T-helper 1 cell treated with Interleukin-12 subunit alpha and Interleukin-12 subunit beta and Interleukin-4 antibody, amounts not matched to agents 30 μg/mL and 1 μg/mL, for 36 hours (primary cell): ENCODE measurements at regions not wholly inside any gene's neighbourhood (a gene's known extent, or its start where the extent isn't known, plus 50 kb on each side); places are given as distances from the start of the nearest gene placed in this dataset.

Experiments used
- H3K27ac Mint-ChIP-seq: one replicate; pipeline ENCODE4 v1.8.0; 2021; ENCODE audit warnings: mild to moderate bottlenecking, mixed read lengths
- H3K27me3 Mint-ChIP-seq: one replicate; pipeline ENCODE4 v1.8.0; 2021; ENCODE audit warnings: low read depth, mixed read lengths
- H3K36me3 Mint-ChIP-seq: one replicate; pipeline ENCODE4 v1.8.0; 2021; ENCODE audit warnings: low read depth, mixed read lengths
- H3K4me1 Mint-ChIP-seq: one replicate; pipeline ENCODE4 v1.8.0; 2021; ENCODE audit warnings: low read depth, mixed read lengths
- H3K4me3 Mint-ChIP-seq: one replicate; pipeline ENCODE4 v1.8.0; 2021; ENCODE audit warnings: mild to moderate bottlenecking, moderate library complexity, mixed read lengths
- H3K9me3 Mint-ChIP-seq: one replicate; pipeline ENCODE4 v1.8.0; 2021; ENCODE audit warnings: mixed read lengths

DNA sequence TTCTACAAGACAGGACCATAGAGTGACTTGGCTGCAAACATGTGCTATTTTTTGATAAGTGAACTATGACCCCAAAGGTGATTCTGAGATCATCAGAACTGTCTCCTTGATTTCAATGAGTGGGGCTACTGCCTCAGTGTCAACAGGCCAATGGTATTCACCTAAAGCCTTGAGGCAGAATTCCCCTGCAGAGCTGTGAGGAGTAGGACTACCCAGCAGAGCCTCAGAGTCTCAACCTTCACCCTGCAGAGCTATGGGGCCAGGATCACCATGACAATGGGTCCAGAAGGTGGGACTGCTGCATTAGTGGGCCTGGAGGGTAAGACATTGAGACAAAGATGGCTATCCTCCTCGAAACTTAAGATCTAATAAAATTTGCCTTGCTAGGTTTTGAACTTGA is 1668.2 kb upstream of the SLC39A10 start:
- Mint-ChIP-seq H3K4me3 (no peak overlapping the region), H3K36me3 (no peaks in the 10 kb centered on the region), H3K27ac (no peak overlapping the region), H3K4me1 (no peaks in the 10 kb centered on the region), H3K9me3 (no peaks in the 10 kb centered on the region), H3K27me3 (no peaks in the 10 kb centered on the region)

DNA sequence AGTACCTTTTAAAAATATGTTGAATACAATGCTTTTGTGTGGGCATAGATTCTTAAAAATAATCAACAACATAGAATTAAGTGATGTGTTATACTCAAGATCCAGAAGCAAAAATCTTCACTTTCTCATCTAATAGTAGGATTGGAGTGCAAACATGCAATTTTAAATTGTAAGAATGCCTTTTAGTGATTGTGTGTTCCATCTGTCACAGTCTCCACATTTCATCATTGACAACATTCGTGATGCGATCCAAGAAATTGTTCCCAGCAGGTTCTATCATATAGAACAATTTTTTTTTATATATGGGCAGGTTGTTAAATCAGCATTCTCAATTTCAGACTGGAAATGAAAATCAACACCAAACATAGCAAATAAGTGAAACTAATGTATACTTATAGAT is 1671.8 kb upstream of the SLC39A10 start:
- Mint-ChIP-seq H3K27me3 (no peaks in the 10 kb centered on the region), H3K4me3 (no peak overlapping the region), H3K27ac (no peak overlapping the region), H3K36me3 (no peaks in the 10 kb centered on the region), H3K9me3 (no peaks in the 10 kb centered on the region), H3K4me1 (no peaks in the 10 kb centered on the region)

DNA sequence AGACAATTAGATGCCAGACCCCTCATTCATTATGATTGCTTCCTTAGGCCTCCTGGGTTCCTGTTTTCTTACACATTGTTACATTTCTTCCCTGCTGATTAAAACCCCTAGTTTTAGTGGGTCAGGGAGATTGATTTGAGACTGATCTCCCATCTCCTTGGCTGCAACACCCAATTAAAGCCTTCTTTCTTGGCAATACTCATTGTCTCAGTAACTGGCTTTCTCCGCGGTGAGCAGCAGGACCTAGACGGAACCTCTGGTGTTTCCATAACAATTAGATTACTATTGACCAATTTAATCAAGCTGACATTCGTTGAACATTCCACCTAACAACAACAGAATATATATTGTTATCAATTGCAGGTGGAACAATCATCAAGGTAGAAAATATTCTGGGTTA is 1676.4 kb upstream of the SLC39A10 start:
- Mint-ChIP-seq H3K9me3 (no peaks in the 10 kb centered on the region), H3K36me3 (no peaks in the 10 kb centered on the region), H3K27me3 (no peaks in the 10 kb centered on the region), H3K4me1 (no peaks in the 10 kb centered on the region), H3K27ac (no peak overlapping the region), H3K4me3 (no peak overlapping the region)

DNA sequence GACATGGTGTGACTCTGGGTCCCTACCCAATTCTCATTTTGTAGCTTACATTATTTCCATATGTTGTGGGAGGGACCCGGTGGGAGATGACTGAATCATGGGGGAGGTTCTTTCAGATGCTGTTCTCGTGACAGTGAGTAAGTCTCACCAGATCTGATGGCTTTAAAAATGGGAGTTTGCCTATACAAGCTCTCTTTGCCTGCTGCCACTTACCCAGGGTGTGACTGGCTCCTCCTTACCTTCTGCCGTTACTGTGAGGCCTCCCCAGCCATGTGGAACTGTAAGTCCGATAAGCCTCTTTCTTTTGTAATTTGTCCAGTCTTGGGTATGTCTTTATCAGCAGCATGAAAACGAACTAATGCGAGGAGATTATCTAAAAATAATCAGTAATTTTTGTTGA is 1683.2 kb upstream of the SLC39A10 start:
- Mint-ChIP-seq H3K36me3 (no peaks in the 10 kb centered on the region), H3K4me1 (no peaks in the 10 kb centered on the region), H3K9me3 (no peaks in the 10 kb centered on the region)

DNA sequence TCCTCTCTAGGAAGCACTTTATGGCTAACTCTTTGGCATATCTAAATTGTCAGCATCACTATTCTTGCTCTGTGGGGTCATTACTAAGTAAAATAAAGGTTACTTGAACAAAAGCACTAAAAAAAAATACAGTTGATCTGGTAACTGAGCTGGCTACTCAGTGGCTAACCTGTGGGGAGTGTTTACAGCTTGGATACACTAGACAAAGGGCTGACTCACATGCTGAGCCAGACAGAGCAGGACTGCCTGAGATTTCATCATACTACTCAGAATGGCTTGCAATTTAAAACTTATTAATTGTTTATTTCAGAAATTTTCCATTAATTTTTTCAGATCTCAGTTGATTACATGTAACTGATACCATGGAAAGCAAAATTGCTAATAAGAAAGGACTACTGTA is 1690.4 kb upstream of the SLC39A10 start:
- Mint-ChIP-seq H3K4me1 (no peaks in the 10 kb centered on the region), H3K27ac (no peak overlapping the region)

More for the DNA sequence above, 1683.2 kb upstream of the SLC39A10 start:
- Mint-ChIP-seq H3K27me3 (no peaks in the 10 kb centered on the region), H3K4me3 (no peak overlapping the region), H3K27ac (no peak overlapping the region)

DNA sequence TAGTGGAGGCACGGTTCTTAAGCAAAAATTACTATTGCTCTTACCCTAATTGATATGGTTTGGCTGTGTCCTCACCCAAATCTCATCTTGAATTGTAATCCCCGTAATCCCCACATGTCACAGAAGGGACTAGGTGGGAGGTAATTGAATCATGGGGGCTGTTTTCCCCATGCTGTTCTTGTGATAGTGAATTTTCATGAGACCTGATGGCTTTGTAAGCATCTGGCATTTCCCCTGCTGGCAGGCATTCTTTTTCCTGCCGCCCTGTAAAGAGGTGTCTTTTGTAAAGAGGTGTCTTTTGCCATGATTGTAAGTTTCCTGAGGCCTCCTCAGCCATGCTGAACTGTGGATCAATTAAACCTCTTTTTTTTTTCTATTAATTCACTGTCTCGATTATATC is 1691.8 kb upstream of the SLC39A10 start:
- Mint-ChIP-seq H3K9me3 (no peaks in the 10 kb centered on the region), H3K36me3 (no peaks in the 10 kb centered on the region), H3K27me3 (no peaks in the 10 kb centered on the region), H3K4me1 (no peaks in the 10 kb centered on the region), H3K4me3 (no peak overlapping the region), H3K27ac (no peak overlapping the region)

More for the DNA sequence above, 1690.4 kb upstream of the SLC39A10 start:
- Mint-ChIP-seq H3K9me3 (no peaks in the 10 kb centered on the region), H3K36me3 (no peaks in the 10 kb centered on the region), H3K27me3 (no peaks in the 10 kb centered on the region), H3K4me3 (no peak overlapping the region)

DNA sequence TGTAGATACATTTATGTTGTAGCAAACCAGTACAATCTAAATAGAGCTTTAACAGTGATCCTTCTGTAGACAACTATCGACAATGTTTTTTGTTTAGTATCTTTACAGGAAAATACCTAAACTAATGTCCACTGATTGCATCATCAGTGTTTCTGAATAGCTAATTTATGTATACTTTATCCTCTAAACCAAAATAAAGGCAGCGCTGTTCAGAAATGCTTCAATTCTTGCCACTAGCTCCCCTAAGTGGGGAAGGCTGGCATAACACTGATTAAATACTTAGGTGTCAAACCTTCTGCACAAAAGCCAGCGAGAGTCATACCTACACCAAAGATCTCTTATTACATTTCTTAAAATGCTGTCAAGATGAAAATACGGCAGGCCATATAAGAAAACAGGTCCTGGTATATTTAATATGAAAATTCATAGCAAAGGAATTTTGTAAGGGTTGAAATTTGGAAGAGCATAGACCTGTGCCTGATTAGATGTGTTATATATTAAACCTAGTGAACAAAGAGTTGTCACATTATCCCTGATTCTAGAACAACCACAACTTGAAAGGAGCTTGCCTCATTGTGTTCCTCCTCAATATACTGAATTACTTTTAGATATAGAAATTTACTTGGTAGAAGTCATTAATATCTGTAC is 1693.4 kb upstream of the SLC39A10 start:
- Mint-ChIP-seq H3K4me3 (no peak overlapping the region), H3K27me3 (no peaks in the 10 kb centered on the region), H3K9me3 (no peaks in the 10 kb centered on the region), H3K4me1 (no peaks in the 10 kb centered on the region), H3K36me3 (no peaks in the 10 kb centered on the region), H3K27ac (no peak overlapping the region)

DNA sequence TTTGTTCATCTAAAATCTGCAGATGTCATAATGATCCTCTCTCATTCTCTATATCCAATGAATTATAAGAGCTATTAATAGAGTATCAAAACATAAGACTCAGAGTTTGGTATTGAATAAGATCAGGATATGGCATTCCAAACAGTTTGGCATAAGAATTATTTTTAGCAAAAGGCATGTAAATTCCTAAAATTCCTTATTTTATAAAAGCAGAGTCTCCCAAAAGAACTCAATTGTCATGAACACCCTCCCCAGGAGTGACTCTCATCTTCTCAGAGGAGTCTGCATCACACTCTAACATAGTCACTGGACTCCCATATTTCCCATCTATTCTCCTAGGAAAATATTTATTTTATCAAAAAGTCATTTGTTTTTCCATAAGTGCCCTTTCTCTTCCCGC is 1710.2 kb upstream of the SLC39A10 start:
- no peak overlapping the region for H3K27ac Mint-ChIP-seq
- H3K4me3 Mint-ChIP-seq: no peak overlapping the region
- H3K27me3 Mint-ChIP-seq: no peaks in the 10 kb centered on the region
- no peaks in the 10 kb centered on the region for H3K36me3 Mint-ChIP-seq
- H3K9me3 Mint-ChIP-seq: no peaks in the 10 kb centered on the region
- H3K4me1 Mint-ChIP-seq: no peaks in the 10 kb centered on the region

DNA sequence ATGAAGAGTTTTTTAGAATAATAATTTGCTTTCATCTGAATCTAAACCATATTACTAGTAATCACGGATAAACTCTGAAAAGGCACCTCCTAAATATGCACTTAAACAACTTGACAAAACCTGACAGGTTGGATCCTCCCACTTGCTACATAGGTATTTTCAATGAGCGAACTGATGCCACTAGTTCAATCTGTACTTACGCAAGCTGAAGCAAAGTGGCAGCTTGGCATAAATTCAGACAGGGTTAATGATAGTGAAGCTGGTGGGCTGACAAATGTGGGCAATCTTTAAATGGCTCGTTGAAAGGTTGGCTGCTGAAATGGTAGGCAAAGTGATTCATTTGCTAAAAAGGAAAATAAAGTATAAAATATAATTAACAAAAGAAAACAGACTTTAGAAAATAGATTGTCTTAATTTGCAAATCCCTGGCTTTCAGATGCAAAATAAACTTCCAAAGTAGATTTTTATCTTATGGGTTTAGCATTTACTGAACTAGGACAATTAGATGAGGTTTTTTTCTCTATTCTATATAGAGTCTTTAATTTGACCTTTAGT is 1713.5 kb upstream of the SLC39A10 start:
- Mint-ChIP-seq H3K27me3 (no peaks in the 10 kb centered on the region), H3K9me3 (no peaks in the 10 kb centered on the region), H3K4me3 (no peak overlapping the region), H3K36me3 (no peaks in the 10 kb centered on the region), H3K4me1 (no peaks in the 10 kb centered on the region), H3K27ac (no peak overlapping the region)

DNA sequence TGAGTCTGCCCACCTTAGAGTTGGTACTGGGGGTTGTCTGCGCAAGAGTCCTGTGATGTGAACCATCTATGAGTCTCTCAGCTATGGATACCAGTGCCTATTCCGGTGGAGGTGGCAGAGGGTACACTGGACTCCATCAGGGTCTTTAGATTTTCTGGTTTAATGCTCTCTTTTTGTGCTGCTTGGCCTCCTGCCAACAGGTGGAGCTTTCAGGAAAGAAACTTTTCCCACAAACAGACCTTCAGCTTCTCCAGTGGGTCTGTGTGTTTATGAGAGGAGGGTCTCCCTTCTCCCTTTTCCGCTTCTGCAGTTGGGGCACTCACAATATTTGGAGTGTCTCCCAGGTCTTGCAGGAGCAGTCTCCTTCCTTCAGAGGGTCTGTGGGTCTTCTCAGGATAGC is 1721.9 kb upstream of the SLC39A10 start:
- Mint-ChIP-seq H3K4me1 (no peaks in the 10 kb centered on the region), H3K27me3 (no peaks in the 10 kb centered on the region), H3K9me3 (no peaks in the 10 kb centered on the region), H3K27ac (no peak overlapping the region), H3K4me3 (no peak overlapping the region), H3K36me3 (no peaks in the 10 kb centered on the region)

DNA sequence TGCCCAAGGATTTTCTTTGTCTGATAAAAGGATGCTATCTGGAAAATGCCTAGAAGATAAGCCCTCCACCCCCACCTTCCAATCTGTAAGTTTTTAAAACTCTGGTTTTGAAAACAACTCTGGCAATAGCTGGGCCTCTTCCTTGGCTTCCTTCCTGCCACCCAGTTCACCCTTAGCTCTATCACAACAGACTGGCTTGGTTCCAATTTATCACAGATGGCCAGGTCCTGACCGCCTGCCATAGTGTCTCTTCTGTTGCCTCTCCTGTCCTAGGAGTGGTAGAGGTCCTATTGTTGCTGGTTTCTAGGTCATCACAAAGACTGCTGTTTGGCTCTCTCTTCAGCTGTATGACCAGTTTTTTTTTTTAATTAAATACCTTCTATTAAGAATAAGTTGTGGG is 1727.9 kb upstream of the SLC39A10 start:
- H3K9me3 Mint-ChIP-seq: no peaks in the 10 kb centered on the region
- no peaks in the 10 kb centered on the region for H3K4me1 Mint-ChIP-seq
- H3K36me3 Mint-ChIP-seq: no peaks in the 10 kb centered on the region
- H3K4me3 Mint-ChIP-seq: no peak overlapping the region
- H3K27me3 Mint-ChIP-seq: no peaks in the 10 kb centered on the region
- H3K27ac Mint-ChIP-seq: no peak overlapping the region

DNA sequence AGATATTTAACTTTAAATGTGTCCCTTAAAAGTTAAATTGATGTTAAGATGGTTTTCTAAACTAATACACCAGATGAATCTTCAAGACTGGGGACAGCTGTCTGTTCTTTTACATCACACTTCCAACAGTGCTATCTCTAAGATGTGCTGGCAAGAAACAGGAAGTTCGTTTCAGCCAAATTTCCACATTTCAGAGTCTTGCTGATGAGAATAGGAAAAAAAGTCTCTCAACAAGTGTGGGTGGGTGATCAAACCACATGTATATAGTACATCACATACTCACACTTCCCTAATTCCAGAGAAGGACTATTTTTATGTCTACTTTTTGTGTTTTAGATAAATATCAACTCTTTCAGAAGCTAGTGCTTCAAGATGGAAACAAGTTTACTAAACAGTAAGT is 1712.8 kb upstream of the TMEFF2 start:
- Mint-ChIP-seq H3K4me1 (no peaks in the 10 kb centered on the region), H3K9me3 (no peaks in the 10 kb centered on the region), H3K27me3 (no peaks in the 10 kb centered on the region), H3K4me3 (no peak overlapping the region), H3K27ac (no peak overlapping the region), H3K36me3 (no peaks in the 10 kb centered on the region)

DNA sequence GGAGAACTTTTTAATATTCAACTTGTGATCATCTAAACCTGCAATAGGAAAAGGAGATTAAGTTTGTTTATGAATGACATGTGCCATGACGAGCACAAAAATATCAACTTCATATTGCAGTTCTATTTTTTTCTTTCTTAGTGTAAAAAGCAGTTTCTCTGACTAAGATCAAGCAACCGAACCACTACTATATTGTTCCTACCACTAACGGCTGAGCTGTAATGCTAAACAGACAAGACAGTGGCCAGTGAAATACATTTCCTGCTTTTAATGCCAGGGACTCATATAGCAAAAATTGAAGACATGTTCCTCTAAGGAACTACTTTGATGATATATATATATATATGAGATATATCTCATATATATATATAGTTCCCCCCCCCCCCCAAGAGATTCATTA is 1705.6 kb upstream of the TMEFF2 start:
- Mint-ChIP-seq H3K27ac (no peak overlapping the region), H3K4me1 (no peaks in the 10 kb centered on the region), H3K4me3 (no peak overlapping the region), H3K36me3 (no peaks in the 10 kb centered on the region), H3K27me3 (no peaks in the 10 kb centered on the region), H3K9me3 (no peaks in the 10 kb centered on the region)

DNA sequence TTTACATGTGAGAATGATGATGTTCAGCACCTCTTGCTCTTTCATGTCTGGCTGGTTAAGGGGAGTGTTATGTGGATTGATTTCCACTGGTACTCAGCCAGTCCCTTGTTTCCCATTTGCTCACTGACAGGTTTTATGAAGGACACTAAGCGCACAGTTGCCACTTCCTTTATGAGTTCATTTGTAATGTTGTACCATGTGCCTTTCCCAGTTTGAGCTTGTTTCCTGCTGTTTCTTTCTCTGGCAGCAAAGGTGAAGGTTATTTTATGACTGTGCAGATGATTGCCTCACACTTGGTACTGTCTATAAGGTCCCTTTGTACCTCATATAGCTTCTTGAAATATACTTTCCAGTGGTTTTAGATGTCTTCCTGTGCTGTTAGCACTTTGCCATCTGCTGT is 1700.5 kb upstream of the TMEFF2 start:
- Mint-ChIP-seq H3K27ac (no peak overlapping the region), H3K4me3 (no peak overlapping the region), H3K9me3 (no peaks in the 10 kb centered on the region), H3K36me3 (no peaks in the 10 kb centered on the region), H3K4me1 (peaks cover 1% of the 10 kb centered on the region), H3K27me3 (no peaks in the 10 kb centered on the region)

DNA sequence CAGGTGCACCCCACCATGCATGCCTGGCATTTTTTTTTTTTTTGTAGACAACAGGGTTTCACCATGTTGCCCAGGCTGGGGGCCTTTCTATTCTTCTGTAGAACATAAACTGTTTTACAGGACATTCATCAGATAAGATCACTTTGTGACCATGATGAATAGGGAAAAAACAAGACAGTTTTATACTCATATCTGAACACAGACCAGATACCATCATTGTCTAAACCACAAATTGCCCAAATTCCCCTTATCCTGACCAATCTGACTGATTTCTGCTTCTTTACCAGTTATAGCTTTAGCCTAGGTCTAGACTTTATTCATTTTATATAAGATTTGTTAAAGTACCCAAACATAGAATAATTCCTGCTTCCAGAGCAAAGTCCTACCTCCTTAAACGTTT is 1699.3 kb upstream of the TMEFF2 start:
- Mint-ChIP-seq H3K4me3 (no peak overlapping the region), H3K27me3 (no peaks in the 10 kb centered on the region), H3K4me1 (peaks cover 1% of the 10 kb centered on the region), H3K9me3 (no peaks in the 10 kb centered on the region), H3K27ac (no peak overlapping the region), H3K36me3 (no peaks in the 10 kb centered on the region)

DNA sequence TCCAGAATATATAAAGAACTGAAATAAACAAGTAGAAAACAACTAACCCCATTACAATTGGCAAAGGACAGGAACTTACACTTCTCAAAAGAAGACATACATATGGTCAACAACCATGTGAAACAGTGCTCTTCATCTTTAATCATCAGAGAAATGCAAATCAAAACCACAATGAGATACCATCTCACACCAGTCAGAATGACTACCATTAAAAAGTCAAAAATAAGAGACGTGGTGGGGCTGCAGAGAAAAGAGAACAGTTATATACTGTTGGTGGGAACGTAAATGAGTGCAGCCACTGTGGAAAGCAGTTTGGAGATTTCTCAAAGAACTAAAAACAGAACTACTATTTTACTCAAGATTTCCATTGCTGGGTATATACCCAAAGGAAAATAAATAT is 1696.3 kb upstream of the TMEFF2 start:
- H3K27me3 Mint-ChIP-seq: no peaks in the 10 kb centered on the region
- no peaks in the 10 kb centered on the region for H3K9me3 Mint-ChIP-seq
- H3K27ac Mint-ChIP-seq: no peak overlapping the region
- peaks cover 1% of the 10 kb centered on the region for H3K4me1 Mint-ChIP-seq
- H3K36me3 Mint-ChIP-seq: no peaks in the 10 kb centered on the region
- no peak overlapping the region for H3K4me3 Mint-ChIP-seq
